Left lung (tissue), 4 donors: ENCODE measurements at regions not wholly inside any gene's neighbourhood (a gene's known extent, or its start where the extent isn't known, plus 50 kb on each side); places are given as distances from the start of the nearest gene placed in this dataset.

Experiments used
- ATAC-seq: fragments of 200-7000 bp; cut with Tn5 transposase; one replicate; pipeline ENCODE4 v1.9.1; 2020; ENCODE audit warnings: moderate library complexity
- DNase-seq, 4 donors: peaks; one replicate each; pipeline ENCODE4 v3.0.0-alpha.2; 2013 to 2020
- H3K27ac ChIP-seq, 2 donors: fragments of 200-600 bp; sonication (generic) in 1 of 2; one replicate each; pipeline versions ENCODE4 v1.5.0 to v1.8.0; 2020 to 2021
- H3K27me3 ChIP-seq, 2 donors: fragments of 200-600 bp; sonication (generic) in 1 of 2; one replicate each; pipeline versions ENCODE4 v1.5.0 to v1.8.0; 2020 to 2021
- H3K36me3 ChIP-seq, 2 donors: fragments of 200-600 bp; sonication (generic) in 1 of 2; one replicate each; pipeline versions ENCODE4 v1.5.0 to v1.8.0; 2020 to 2021
- H3K4me1 ChIP-seq, 2 donors: fragments of 200-600 bp; one replicate each; pipeline ENCODE4 v1.8.0; 2021
- H3K4me3 ChIP-seq, 2 donors: fragments of 200-600 bp; sonication (generic) in 1 of 2; one replicate each; pipeline versions ENCODE4 v1.5.0 to v1.8.0; 2020 to 2021; ENCODE audit warnings: mild to moderate bottlenecking in 1 of 2
- H3K9me3 ChIP-seq, 2 donors: fragments of 200-600 bp; sonication (generic) in 1 of 2; one replicate each; pipeline versions ENCODE4 v1.5.0 to v1.8.0; 2020 to 2021
- intact Hi-C, 2 donors: fragments of 100-400 bp; cut with DNase I; formaldehyde crosslinking; loops; one replicate each; pipeline versions ENCODE4 v1.11.2 to v1.14.2; 2022
- TF ChIP-seq, protein P1 (sequence below), 2 donors: fragments of 200-600 bp; sonication (generic) in 1 of 2; IDR thresholded peaks; one replicate each; pipeline versions ENCODE4 v1.5.0 to v1.8.0; 2021; ENCODE audit warnings: antibody characterized with exemption in 2 of 2
- donor health status: DM: no; HTN: yes; CAD: no.
- donor health status: DM: no; HTN: no; CAD: no.

GRCh38 chr1:79848316-79848715 lies 841.8 kb upstream of the ADGRL4 start:
- Histone ChIP-seq H3K27ac (no peak overlapping the region), H3K4me3 (no peak overlapping the region), H3K9me3 (no peaks in the 10 kb centered on the region), H3K4me1 (no peaks in the 10 kb centered on the region), H3K36me3 (no peaks in the 10 kb centered on the region), H3K27me3 (no peaks in the 10 kb centered on the region)
- TF ChIP-seq, protein P1, sequence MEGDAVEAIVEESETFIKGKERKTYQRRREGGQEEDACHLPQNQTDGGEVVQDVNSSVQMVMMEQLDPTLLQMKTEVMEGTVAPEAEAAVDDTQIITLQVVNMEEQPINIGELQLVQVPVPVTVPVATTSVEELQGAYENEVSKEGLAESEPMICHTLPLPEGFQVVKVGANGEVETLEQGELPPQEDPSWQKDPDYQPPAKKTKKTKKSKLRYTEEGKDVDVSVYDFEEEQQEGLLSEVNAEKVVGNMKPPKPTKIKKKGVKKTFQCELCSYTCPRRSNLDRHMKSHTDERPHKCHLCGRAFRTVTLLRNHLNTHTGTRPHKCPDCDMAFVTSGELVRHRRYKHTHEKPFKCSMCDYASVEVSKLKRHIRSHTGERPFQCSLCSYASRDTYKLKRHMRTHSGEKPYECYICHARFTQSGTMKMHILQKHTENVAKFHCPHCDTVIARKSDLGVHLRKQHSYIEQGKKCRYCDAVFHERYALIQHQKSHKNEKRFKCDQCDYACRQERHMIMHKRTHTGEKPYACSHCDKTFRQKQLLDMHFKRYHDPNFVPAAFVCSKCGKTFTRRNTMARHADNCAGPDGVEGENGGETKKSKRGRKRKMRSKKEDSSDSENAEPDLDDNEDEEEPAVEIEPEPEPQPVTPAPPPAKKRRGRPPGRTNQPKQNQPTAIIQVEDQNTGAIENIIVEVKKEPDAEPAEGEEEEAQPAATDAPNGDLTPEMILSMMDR (IDR thresholded peaks at IDR 0.05): no peak
- intact Hi-C loops: no loop called here
- ATAC-seq (no peak), DNase-seq (no peak)

DNA sequence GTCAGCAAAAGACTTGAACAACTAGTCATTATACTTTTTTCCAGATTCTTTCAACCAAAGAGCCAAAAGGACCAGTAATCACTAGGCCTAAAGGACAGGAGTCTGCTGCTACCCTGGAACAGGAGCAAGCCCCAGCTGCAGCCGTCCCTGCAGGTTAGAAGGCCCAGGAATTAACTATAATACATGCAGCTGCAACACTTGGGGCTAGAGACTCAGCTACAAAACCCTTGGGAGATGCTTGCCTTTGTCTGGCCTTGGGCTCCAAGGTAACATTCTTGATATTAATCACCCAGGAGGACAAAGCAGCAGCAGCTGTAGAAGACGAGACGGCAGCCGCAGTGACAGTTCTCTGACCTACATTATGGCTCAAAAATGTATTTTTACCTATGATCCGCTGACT lies 841.2 kb upstream of the ADGRL4 start:
- DNase-seq (peak in 1 of 4 donors; percentile 3), ATAC-seq (no peak)
- no peaks in the 10 kb centered on the region for H3K27me3 ChIP-seq
- H3K4me1 ChIP-seq: no peaks in the 10 kb centered on the region
- intact Hi-C loops: no loop called here
- no peaks in the 10 kb centered on the region for H3K9me3 ChIP-seq
- TF ChIP-seq, protein P1 (IDR thresholded peaks at IDR 0.05): no peak
- no peak overlapping the region for H3K4me3 ChIP-seq
- no peak overlapping the region for H3K27ac ChIP-seq
- H3K36me3 ChIP-seq: no peaks in the 10 kb centered on the region

- intact Hi-C loops: no loop called here
- no peaks in the 10 kb centered on the region for H3K36me3 ChIP-seq
- H3K9me3 ChIP-seq: no peaks in the 10 kb centered on the region
- TF ChIP-seq, protein P1 (IDR thresholded peaks at IDR 0.05): no peak
- no peaks in the 10 kb centered on the region for H3K4me1 ChIP-seq
- no peak overlapping the region for H3K27ac ChIP-seq
- DNase-seq: no peak
- no peak overlapping the region for H3K4me3 ChIP-seq
- H3K27me3 ChIP-seq: no peaks in the 10 kb centered on the region
- ATAC-seq: no peak
These were observed 839.4 kb upstream of the ADGRL4 start for GRCh38 chr1:79845936-79846335.

DNA sequence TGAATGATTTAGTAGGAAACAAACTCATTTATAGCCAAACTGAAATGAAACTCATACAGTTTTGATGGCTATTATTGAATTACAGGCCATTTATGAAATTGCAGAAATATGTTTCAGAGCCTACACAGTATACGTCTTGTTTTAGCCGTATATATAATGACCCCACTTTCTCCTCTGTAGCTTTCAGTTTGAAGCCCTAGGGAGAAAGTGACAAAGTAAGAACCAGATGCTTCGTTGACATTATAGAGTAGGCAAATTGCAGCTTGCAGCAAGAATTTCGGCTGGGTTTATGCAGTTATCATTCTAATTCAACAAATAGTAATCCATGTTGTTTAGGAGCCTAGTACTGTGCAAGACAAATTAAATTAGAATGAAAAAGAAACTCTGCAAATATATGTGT lies 836.3 kb upstream of the ADGRL4 start:
- no peaks in the 10 kb centered on the region for H3K4me1 ChIP-seq
- ATAC-seq: no peak
- intact Hi-C loops: no loop called here

GRCh38 chr1:79839882-79840281 lies 833.4 kb upstream of the ADGRL4 start:
- no peaks in the 10 kb centered on the region for H3K27me3 ChIP-seq
- ATAC-seq: no peak
- no peak for DNase-seq

More for the DNA sequence above, 836.3 kb upstream of the ADGRL4 start:
- TF ChIP-seq, protein P1 (IDR thresholded peaks at IDR 0.05): no peak
- no peak overlapping the region for H3K4me3 ChIP-seq
- H3K27me3 ChIP-seq: no peaks in the 10 kb centered on the region
- H3K9me3 ChIP-seq: no peaks in the 10 kb centered on the region
- H3K27ac ChIP-seq: no peak overlapping the region
- DNase-seq: no peak
- no peaks in the 10 kb centered on the region for H3K36me3 ChIP-seq

More at GRCh38 chr1:79839882-79840281, 833.4 kb upstream of the ADGRL4 start:
- Histone ChIP-seq H3K27ac (no peak overlapping the region), H3K36me3 (no peaks in the 10 kb centered on the region), H3K9me3 (no peaks in the 10 kb centered on the region), H3K4me1 (no peaks in the 10 kb centered on the region), H3K4me3 (no peak overlapping the region)
- intact Hi-C loops: no loop called here
- TF ChIP-seq, protein P1 (IDR thresholded peaks at IDR 0.05): no peak
